DMS 273 treated with DMSO at 0.1 percent for 48 hours (cell line): ENCODE measurements at regions not wholly inside any gene's neighbourhood (a gene's known extent, or its start where the extent isn't known, plus 50 kb on each side); places are given as distances from the start of the nearest gene placed in this dataset.
"Not testable (repeated sequence)": the region's sequence is repeated elsewhere in the genome, so short reads cannot be mapped to it uniquely, and the experiment has no call there.

ENCODE experiments used
- DNase-seq: peaks from one replicate; lab custom pipeline; 2025; lab: John Stamatoyannopoulos, UW

GRCh38 chr20:57828696-57829095 lies 118.9 kb upstream of the PMEPA1 start:
- no peak for DNase-seq

GRCh38 chr20:57826666-57827287 lies 117.0 kb upstream of the PMEPA1 start:
- DNase-seq: no peak

GRCh38 chr20:57824909-57825308 lies 115.1 kb upstream of the PMEPA1 start:
- DNase-seq: no peak

- DNase-seq: no peak
Observed at GRCh38 chr20:57821935-57822334, 112.1 kb upstream of the PMEPA1 start.

DNA sequence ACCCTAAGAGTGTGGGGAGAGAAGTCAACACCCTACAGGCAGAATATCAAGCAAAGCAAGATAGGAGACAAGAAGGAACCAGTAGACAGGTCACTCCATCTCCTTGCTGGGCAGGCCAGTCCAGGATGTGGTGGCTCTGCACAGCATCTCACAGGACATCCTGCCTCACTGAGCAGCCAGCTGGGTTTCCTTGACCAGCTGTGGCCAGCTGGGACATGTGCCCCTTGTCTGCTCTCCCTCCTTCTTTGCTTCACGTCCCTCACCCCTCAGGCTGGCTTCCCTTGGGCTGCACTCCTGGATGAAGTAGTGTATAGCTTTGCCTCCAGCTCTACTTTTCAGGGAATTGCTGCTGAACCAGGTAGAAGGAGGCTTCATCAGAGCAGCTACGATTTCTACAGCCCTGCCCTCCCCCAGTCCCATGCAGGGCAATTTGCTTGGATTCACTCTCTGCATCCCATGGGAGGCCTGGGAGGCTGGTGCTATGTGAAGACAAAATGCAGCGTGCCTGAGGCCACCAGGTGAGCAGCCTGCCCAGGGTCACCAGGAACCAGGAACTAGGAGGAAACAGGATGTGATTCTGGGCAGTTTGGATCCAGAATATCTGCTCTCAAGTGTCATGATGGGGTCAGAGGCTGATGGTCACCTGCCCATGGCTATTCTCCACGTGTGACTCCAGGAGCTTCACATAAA lies 110.0 kb upstream of the PMEPA1 start:
- DNase-seq: no peak

DNA sequence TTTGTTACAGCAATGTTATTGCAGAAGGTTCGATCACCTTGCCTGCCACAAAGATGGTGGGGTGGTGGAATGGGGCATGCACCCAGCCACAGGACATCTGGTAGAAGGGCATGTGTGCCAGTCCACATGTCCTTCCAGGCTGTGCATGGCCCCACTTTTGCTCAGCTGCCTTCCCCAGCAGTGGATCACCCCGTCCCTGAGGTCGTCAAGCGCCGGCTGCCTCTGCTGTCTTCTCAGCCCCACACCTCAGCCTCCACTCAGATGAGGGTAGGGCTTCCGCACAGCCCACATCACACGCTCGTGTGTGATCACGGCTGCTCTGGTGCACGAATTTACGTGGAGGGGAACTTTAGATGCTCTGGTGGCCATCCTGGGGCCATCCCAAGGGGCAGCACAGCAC lies 109.5 kb upstream of the PMEPA1 start:
- no peak for DNase-seq

- DNase-seq: no peak
Observed at GRCh38 chr20:57818418-57819181, 108.8 kb upstream of the PMEPA1 start.

GRCh38 chr20:57815405-57815804 lies 105.6 kb upstream of the PMEPA1 start:
- no peak for DNase-seq

DNA sequence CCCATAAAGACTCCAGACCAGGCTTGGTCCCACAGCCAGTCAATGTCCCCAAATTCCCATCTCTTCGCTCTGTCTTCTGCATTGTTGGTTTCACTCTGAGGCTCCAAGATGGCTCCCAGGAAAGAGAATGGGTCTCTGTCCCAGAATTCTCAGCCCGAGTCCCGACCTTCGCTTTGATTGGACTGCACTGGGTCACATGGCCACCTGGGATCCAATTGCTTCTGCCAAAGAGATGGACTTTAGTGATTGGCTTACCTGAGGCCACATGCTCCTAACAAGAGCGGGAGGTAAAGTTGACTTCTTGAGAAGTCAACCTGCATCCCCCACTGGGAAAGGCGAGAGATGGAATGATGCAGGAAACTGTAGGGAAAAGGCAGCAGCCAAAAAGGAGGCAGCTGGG lies 104.7 kb upstream of the PMEPA1 start:
- DNase-seq: no peak

- no peak for DNase-seq
Observed at GRCh38 chr20:57813509-57814269, 103.9 kb upstream of the PMEPA1 start.

DNA sequence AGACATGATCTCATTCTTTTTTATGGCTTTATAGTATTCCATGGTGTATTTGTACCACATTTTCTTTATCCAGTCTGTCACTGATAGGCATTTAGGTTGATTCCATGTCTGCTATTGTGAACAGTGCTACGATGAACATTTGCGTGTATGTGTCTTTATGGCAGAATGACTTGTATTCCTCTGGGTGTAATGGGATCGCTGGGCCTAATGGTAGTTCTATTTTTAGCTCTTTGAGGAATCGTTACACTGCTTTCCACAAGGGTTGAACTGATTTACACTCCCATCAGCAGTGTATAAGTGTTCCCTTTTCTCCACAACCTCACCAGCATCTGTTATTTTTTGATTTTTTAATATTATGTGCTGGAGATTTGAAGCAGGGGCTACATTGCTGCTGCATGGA lies 102.8 kb upstream of the PMEPA1 start:
- DNase-seq: not testable (repeated sequence)

- no peak for DNase-seq
Observed at GRCh38 chr20:57811374-57812020, 101.7 kb upstream of the PMEPA1 start.

GRCh38 chr20:57810511-57811373 lies 100.9 kb upstream of the PMEPA1 start:
- DNase-seq: no peak

DNA sequence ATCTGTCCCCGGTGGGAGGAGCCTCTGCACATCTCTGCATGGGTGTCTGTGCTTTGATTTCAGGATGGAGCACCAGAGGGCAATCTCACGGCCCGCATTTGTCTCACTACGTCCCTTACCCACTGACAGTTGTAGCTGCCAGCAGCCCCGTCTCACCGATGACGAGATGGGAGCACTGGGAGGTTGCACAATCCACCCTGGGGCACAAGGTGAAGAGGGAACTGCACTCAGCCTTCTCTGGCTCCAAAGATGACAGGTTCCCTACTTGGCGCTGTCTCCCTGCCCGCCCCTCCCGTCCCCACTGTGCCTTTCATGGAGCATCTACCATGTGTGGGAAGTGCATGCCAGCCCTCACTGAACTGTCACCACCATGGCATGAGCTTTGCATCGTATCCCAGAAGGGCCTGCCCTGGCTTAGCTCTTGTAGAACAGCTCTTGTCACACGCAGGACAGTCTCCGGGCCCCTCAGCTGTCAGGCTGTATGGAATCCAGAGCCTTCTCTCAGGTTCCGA lies 99.9 kb upstream of the PMEPA1 start:
- no peak for DNase-seq

DNA sequence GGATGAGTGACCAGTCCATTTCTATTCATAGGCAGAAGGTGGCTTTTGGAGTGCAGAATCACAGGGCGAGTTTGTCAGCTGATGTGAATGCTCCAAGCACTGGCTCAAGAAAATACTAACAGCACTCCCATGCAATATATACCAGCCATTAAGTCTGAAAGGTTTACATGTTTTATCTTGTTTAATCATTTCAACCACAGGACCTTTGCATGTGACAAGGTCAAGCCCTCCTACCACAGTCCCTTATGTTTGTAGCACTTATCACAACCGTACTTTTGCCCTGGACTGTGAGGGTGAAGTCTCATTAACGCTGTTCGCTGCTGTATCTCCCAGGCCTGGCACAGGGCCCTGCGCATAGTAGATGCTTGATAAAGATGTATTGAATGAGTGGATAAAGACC lies 99.3 kb upstream of the PMEPA1 start:
- no peak for DNase-seq

- DNase-seq: no peak
Observed at GRCh38 chr20:57808264-57809070, 98.7 kb upstream of the PMEPA1 start.

DNA sequence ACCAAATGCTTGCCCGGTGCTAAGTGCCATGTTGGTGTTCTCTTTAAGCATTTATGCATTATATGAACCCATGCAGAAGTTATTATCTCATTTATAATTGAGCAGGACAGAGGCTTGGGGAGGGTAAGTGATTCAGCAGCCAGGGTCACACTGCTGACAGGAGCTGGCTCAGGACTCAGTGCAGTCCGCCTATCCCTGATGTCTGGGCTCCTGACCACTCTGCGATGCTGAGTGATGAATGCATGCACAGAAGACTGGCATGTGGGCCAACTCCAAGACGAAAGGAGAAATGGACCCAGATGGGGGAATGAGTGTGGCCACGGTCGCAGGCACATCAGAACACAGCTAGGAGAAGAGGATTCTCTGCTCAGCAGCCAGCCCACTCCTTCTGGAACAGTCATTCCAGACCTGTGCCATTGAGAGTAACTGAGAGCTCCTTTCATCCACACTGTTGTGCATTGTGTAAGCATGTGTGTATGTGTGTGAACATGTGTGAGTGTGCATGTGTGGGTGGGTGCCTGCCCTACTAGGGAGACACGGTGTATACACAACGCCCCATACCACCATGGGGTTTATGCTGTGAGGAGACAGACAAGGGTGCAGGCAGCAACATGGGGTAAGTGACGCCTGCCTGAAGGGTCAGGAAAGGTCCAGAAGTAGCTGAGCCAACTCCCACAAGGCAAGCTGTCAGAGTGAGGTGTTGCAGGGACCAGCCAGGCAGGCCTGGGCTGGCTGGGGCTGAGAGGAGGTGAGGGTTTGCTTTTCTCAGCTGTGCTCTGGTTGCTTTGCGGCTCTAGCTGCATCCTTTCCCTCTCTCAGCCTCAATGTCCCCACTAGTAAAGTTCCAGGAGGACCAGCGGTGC lies 97.8 kb upstream of the PMEPA1 start:
- DNase-seq: no peak

- DNase-seq: no peak
Observed at GRCh38 chr20:57806975-57807374, 97.2 kb upstream of the PMEPA1 start.

DNA sequence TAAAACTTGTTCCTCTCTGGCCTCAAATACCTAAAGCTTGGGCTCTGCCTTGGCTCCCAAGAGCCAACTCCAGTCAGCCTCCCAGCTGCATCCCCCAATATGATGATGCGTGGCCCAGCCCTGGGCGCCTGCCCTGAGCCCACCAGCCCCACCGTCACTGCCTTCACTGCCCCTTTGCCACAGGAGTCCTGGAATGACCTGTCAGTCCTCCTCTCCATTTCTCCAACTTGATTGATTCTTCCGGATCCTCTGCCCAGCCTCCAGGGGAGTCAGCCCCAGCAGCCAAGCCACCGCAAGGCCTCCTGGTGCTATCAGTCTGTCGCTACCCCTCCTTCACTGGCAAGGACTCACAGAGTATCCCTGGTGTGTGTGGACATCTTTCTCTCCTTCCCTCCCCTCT lies 96.7 kb upstream of the PMEPA1 start:
- DNase-seq: no peak
